Esophagus muscularis mucosa (tissue), 4 donors: ENCODE measurements at regions not wholly inside any gene's neighbourhood (a gene's known extent, or its start where the extent isn't known, plus 50 kb on each side); places are given as distances from the start of the nearest gene placed in this dataset.
"Not testable (repeated sequence)": the region's sequence is repeated elsewhere in the genome, so short reads cannot be mapped to it uniquely, and the experiment has no call there.

Experiments used
- DNase-seq: peaks from one replicate; pipeline ENCODE4 v3.0.0-alpha.2; 2017; ENCODE audit errors: extremely low spot score
- H3K27ac ChIP-seq, 4 donors: fragments of 200-600 bp; sonication (generic); replicated peaks in 1 of 4; 1 replicate in 3 of 4; 2 replicates in 1 of 4; pipeline ENCODE4 v1.5.1; 2016 to 2019; ENCODE audit warnings: mild to moderate bottlenecking in 1 of 4
- H3K27me3 ChIP-seq, 4 donors: fragments of 200-600 bp; sonication (generic); one replicate each; pipeline versions ENCODE4 v1.5.1 to v1.6.0; 2016 to 2019
- H3K36me3 ChIP-seq, 4 donors: fragments of 200-600 bp; sonication (generic); one replicate each; pipeline ENCODE4 v1.5.1; 2016 to 2019
- H3K4me1 ChIP-seq, 4 donors: fragments of 200-600 bp; sonication (generic); one replicate each; pipeline ENCODE4 v1.5.1; 2016 to 2019
- H3K4me3 ChIP-seq, 4 donors: fragments of 200-600 bp; sonication (generic); 1 replicate in 2 of 4; 2 replicates in 2 of 4; pipeline ENCODE4 v1.5.1; 2016 to 2019; ENCODE audit warnings: mild to moderate bottlenecking in 4 of 4, moderate library complexity in 1 of 4
- H3K9me3 ChIP-seq, 4 donors: fragments of 200-600 bp; sonication (generic); 1 replicate in 3 of 4; 2 replicates in 1 of 4; pipeline ENCODE4 v1.5.1; 2016 to 2019
- CTCF ChIP-seq, 3 experiments: fragments of 200-600 bp in 2 of 3; fragments of 450-650 bp in 1 of 3; sonication (generic) in 2 of 3; IDR thresholded peaks; one replicate each; pipeline ENCODE4 v1.5.1; 2017 to 2019; ENCODE audit warnings: antibody characterized with exemption in 3 of 3, mild to moderate bottlenecking in 2 of 3, moderate library complexity in 1 of 3
- EP300 ChIP-seq: sonication (generic); formaldehyde crosslinking; IDR thresholded peaks from one replicate; pipeline ENCODE4 v1.6.1; 2017; ENCODE audit warnings: antibody characterized with exemption
- POLR2A ChIP-seq: fragments of 450-650 bp; IDR thresholded peaks from one replicate; pipeline ENCODE4 v1.6.1; 2017; ENCODE audit warnings: antibody characterized with exemption, moderate library complexity, mild to moderate bottlenecking, low read depth
- POLR2AphosphoS5 ChIP-seq, 2 donors: sonication (generic); formaldehyde crosslinking; IDR thresholded peaks; one replicate each; pipeline ENCODE4 v1.6.1; 2017; ENCODE audit warnings: antibody characterized with exemption in 2 of 2
- WGBS: methylation state at CpG from one replicate; pipeline ENCODE4 v1.1.5; 2018; 5-methylcytosine and 5-hydroxymethylcytosine counted together
- intact Hi-C: fragments of 100-400 bp; cut with DNase I; formaldehyde crosslinking; loops from one replicate; pipeline ENCODE4 v1.15.1; 2023

- intact Hi-C loops = no loop called here
- TF ChIP-seq EP300 (no peak), POLR2A (no peak), CTCF (IDR thresholded peaks at IDR 0.05) (no peak), POLR2AphosphoS5 (IDR thresholded peaks at IDR 0.05) (no peak)
- DNase-seq = no peak
- no peak overlapping the region for H3K27ac ChIP-seq
- no peaks in the 10 kb centered on the region for H3K27me3 ChIP-seq
- no peaks in the 10 kb centered on the region for H3K36me3 ChIP-seq
- H3K4me3 ChIP-seq = no peak overlapping the region
- 52% methylated on average over 2 of the region's 2 CpGs for WGBS
- no peaks in the 10 kb centered on the region for H3K4me1 ChIP-seq
- H3K9me3 ChIP-seq = no peaks in the 10 kb centered on the region
These were observed 1064.6 kb upstream of the SLIT2 start for GRCh38 chr4:19187096-19187495.

- H3K27me3 ChIP-seq, H3K9me3 ChIP-seq, DNase-seq, H3K4me3 ChIP-seq, H3K4me1 ChIP-seq, H3K27ac ChIP-seq, H3K36me3 ChIP-seq, intact Hi-C loops: not testable (repeated sequence)
These were observed 1070.1 kb upstream of the SLIT2 start for GRCh38 chr4:19181631-19182030.

GRCh38 chr4:19178835-19179234 lies 1072.9 kb upstream of the SLIT2 start:
- 66% methylated on average over 2 of the region's 2 CpGs for WGBS
- no peak for DNase-seq
- no peak for TF ChIP-seq EP300
- TF ChIP-seq POLR2AphosphoS5 (IDR thresholded peaks at IDR 0.05) = no peak
- no peak for TF ChIP-seq CTCF (IDR thresholded peaks at IDR 0.05)
- TF ChIP-seq POLR2A = no peak
- Histone ChIP-seq H3K27ac (no peak overlapping the region), H3K4me3 (no peak overlapping the region), H3K9me3 (no peaks in the 10 kb centered on the region), H3K4me1 (peaks cover 0 to 3% (median 0%) of the 10 kb centered on the region in 4 donors), H3K27me3 (no peaks in the 10 kb centered on the region), H3K36me3 (no peaks in the 10 kb centered on the region)
- intact Hi-C loops = no loop called here

GRCh38 chr4:19177616-19178015 lies 1074.1 kb upstream of the SLIT2 start:
- Histone ChIP-seq H3K27me3 (no peaks in the 10 kb centered on the region), H3K27ac (no peak overlapping the region), H3K36me3 (no peaks in the 10 kb centered on the region), H3K4me3 (no peak overlapping the region), H3K9me3 (no peaks in the 10 kb centered on the region), H3K4me1 (peaks cover 0 to 3% (median 0%) of the 10 kb centered on the region in 4 donors)
- intact Hi-C loops = no loop called here
- no peak for DNase-seq
- WGBS = 84% methylated on average over 4 of the region's 4 CpGs
- TF ChIP-seq POLR2A = no peak
- TF ChIP-seq EP300 = no peak
- no peak for TF ChIP-seq CTCF (IDR thresholded peaks at IDR 0.05)
- TF ChIP-seq POLR2AphosphoS5 (IDR thresholded peaks at IDR 0.05) = no peak

- no peak overlapping the region for H3K4me3 ChIP-seq
- TF ChIP-seq CTCF (IDR thresholded peaks at IDR 0.05) (no peak), EP300 (no peak), POLR2AphosphoS5 (IDR thresholded peaks at IDR 0.05) (no peak), POLR2A (no peak)
- no peak overlapping the region for H3K27ac ChIP-seq
- no peaks in the 10 kb centered on the region for H3K4me1 ChIP-seq
- H3K27me3 ChIP-seq = no peaks in the 10 kb centered on the region
- no peaks in the 10 kb centered on the region for H3K9me3 ChIP-seq
- DNase-seq = no peak
- H3K36me3 ChIP-seq = no peaks in the 10 kb centered on the region
- intact Hi-C loops = no loop called here
These were observed 1079.9 kb upstream of the SLIT2 start for GRCh38 chr4:19171832-19172231.
